Cardiac fibroblast (primary cell): ENCODE measurements at regions not wholly inside any gene's neighbourhood (a gene's known extent, or its start where the extent isn't known, plus 50 kb on each side); places are given as distances from the start of the nearest gene placed in this dataset.

Source experiments
- DNase-seq, 2 donors: peaks; one replicate each; pipeline versions ENCODE4 v3.0.0 to v3.0.0-alpha.2; 2010; ENCODE audit warnings: low read depth in 2 of 2
- H3K4me3 ChIP-seq, 2 donors: replicated peaks in 1 of 2; 1 replicate in 1 of 2; 2 replicates in 1 of 2; pipeline ENCODE4 v1.5.1; 2011; ENCODE audit warnings: low read depth in 2 of 2, low read length in 2 of 2, mild to moderate bottlenecking in 2 of 2, moderate library complexity in 1 of 2
- CTCF ChIP-seq: IDR thresholded peaks from one replicate; pipeline ENCODE4 v1.5.1; 2011; ENCODE audit warnings: low read depth, mild to moderate bottlenecking, low read length, inconsistent platforms

- no peak overlapping the region for H3K4me3 ChIP-seq
- DNase-seq, result no peak
- TF ChIP-seq CTCF, result no peak
These were observed 619.2 kb downstream of the IRS1 start for GRCh38 chr2:226180281-226180884.

- no peak overlapping the region for H3K4me3 ChIP-seq
- TF ChIP-seq CTCF, result no peak
- DNase-seq, result peak in 1 of 2 donors; percentile 15
These were observed 620.6 kb downstream of the IRS1 start for GRCh38 chr2:226179010-226179409.

- no peak overlapping the region for H3K4me3 ChIP-seq
- no peak for TF ChIP-seq CTCF
- DNase-seq, result no peak
These were observed 623.2 kb downstream of the IRS1 start for GRCh38 chr2:226176283-226176984.

- TF ChIP-seq CTCF, result no peak
- no peak for DNase-seq
- H3K4me3 ChIP-seq, result no peak overlapping the region
These were observed 625.2 kb downstream of the IRS1 start for GRCh38 chr2:226174390-226174789.

- DNase-seq, result no peak
- no peak overlapping the region for H3K4me3 ChIP-seq
- no peak for TF ChIP-seq CTCF
These were observed 626.7 kb downstream of the IRS1 start for GRCh38 chr2:226172939-226173338.

- TF ChIP-seq CTCF, result no peak
- no peak overlapping the region for H3K4me3 ChIP-seq
- DNase-seq, result no peak
These were observed 627.3 kb downstream of the IRS1 start for GRCh38 chr2:226172309-226172708.
